ENCODE measurements at regions not wholly inside any gene's neighbourhood (a gene's known extent, or its start where the extent isn't known, plus 50 kb on each side); places are given as distances from the start of the nearest gene placed in this dataset.

GRCh38 chr15:57875347-57875746, 168.8 kb downstream of the POLR2M start:
- DNase-seq (ENCODE audit: low read depth, low spot score) (no peak), ATAC-seq (no peak)
- Histone ChIP-seq H3K4me3 (ENCODE audit: low read depth in 2 of 2, low read length in 2 of 2) (no peak overlapping the region), H3K27me3 (ENCODE audit: control insufficient read depth, insufficient read depth, low read length) (no peaks in the 10 kb centered on the region; the same call in 1 of the 2 replicates), H3K4me1 (ENCODE audit: control insufficient read depth, insufficient read depth, low read length) (no peaks in the 10 kb centered on the region), H3K27ac (ENCODE audit: low read length) (no peak overlapping the region), H3K36me3 (ENCODE audit: control insufficient read depth, insufficient read depth, low read length) (no peaks in the 10 kb centered on the region), H3K9me3 (ENCODE audit: control insufficient read depth, insufficient read depth, low read depth, low read length) (no peaks in the 10 kb centered on the region)
- no TSS peak for BruUV-seq (replicated peaks)
- intact Hi-C loops (cut with micrococcal nuclease; ENCODE audit: unreplicated experiment) (no loop called here), in situ Hi-C loops (cut with HindIII; ENCODE audit: low pct_unique_long_range_greater_than_20kb, low sequenced_read_pairs) (no loop called here)
- POLR2A ChIA-PET = no interaction called here
- TF ChIP-seq REST (IDR thresholded peaks at IDR 0.05; ENCODE audit: insufficient read depth in 1 of 2, low read depth in 2 of 2, low read length in 1 of 2) (no peak), TCF7L2 (IDR thresholded peaks at IDR 0.05; ENCODE audit: low read depth, low read length) (no peak), POLR2AphosphoS5 (IDR thresholded peaks at IDR 0.05; ENCODE audit: low read depth, low read length) (no peak), CTCF (IDR thresholded peaks at IDR 0.05) (no peak), SIN3A (IDR thresholded peaks at IDR 0.05; ENCODE audit: borderline replicate concordance, insufficient read depth, low read depth, low read length) (no peak)
- CTCF ChIA-PET = no interaction called here

GRCh38 chr15:57878573-57878972, 172.1 kb downstream of the POLR2M start:
- BruUV-seq (replicated peaks) = no TSS peak
- in situ Hi-C loops (cut with HindIII; ENCODE audit: low pct_unique_long_range_greater_than_20kb, low sequenced_read_pairs) (no loop called here), intact Hi-C loops (cut with micrococcal nuclease; ENCODE audit: unreplicated experiment) (no loop called here)
- ChIA-PET POLR2A (no interaction called here), CTCF (no interaction called here)
- Histone ChIP-seq H3K27ac (ENCODE audit: low read length) (no peak overlapping the region), H3K4me1 (ENCODE audit: control insufficient read depth, insufficient read depth, low read length) (no peaks in the 10 kb centered on the region), H3K27me3 (ENCODE audit: control insufficient read depth, insufficient read depth, low read length) (no peaks in the 10 kb centered on the region), H3K4me3 (ENCODE audit: low read depth in 2 of 2, low read length in 2 of 2) (no peak overlapping the region), H3K9me3 (ENCODE audit: control insufficient read depth, insufficient read depth, low read depth, low read length) (no peaks in the 10 kb centered on the region), H3K36me3 (ENCODE audit: control insufficient read depth, insufficient read depth, low read length) (no peaks in the 10 kb centered on the region)
- DNase-seq (ENCODE audit: low read depth, low spot score) (no peak), ATAC-seq (no peak)
- no peak for TF ChIP-seq REST (IDR thresholded peaks at IDR 0.05; ENCODE audit: insufficient read depth in 1 of 2, low read depth in 2 of 2, low read length in 1 of 2)
- no peak for TF ChIP-seq TCF7L2 (IDR thresholded peaks at IDR 0.05; ENCODE audit: low read depth, low read length)
- TF ChIP-seq SIN3A (IDR thresholded peaks at IDR 0.05; ENCODE audit: borderline replicate concordance, insufficient read depth, low read depth, low read length) = no peak
- TF ChIP-seq POLR2AphosphoS5 (IDR thresholded peaks at IDR 0.05; ENCODE audit: low read depth, low read length) = no peak
- no peak for TF ChIP-seq CTCF (IDR thresholded peaks at IDR 0.05)

Measured in Panc1 (cell line).